Fibroblast of skin of abdomen (primary cell): ENCODE measurements at regions not wholly inside any gene's neighbourhood (a gene's known extent, or its start where the extent isn't known, plus 50 kb on each side); places are given as distances from the start of the nearest gene placed in this dataset.
"Not testable (repeated sequence)": the region's sequence is repeated elsewhere in the genome, so short reads cannot be mapped to it uniquely, and the experiment has no call there.

Experiments
- DNase-seq: peaks from one replicate; pipeline ENCODE4 v3.0.0-alpha.2; 2013

- not testable (repeated sequence) for DNase-seq
Measured at GRCh38 chr21:14008436-14008835, 202.3 kb downstream of the LIPI start.

GRCh38 chr21:14008006-14008405 lies 202.7 kb downstream of the LIPI start:
- DNase-seq, result not testable (repeated sequence)

DNA sequence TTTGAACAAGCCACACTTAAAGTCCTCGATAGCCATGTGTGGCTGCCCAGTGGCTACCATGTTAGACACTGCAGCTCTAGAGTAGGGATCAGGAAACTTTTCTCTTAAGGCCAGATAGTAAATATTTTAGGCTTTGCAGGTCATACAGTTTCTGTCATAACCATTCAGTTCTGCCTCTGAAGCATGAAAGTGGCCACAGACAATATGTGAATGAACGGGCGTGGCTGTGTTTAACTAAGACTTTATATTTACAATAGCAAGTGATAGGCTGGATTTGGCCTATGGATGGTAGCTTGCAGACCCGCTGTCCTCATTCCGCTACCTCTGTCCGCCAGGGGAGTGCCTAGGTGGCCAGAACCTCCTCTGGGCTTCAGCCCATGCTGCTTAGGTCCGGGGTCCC lies 204.6 kb downstream of the LIPI start:
- not testable (repeated sequence) for DNase-seq

GRCh38 chr21:13986996-13987958 lies 223.5 kb downstream of the LIPI start:
- not testable (repeated sequence) for DNase-seq

GRCh38 chr21:13985865-13986863 lies 224.6 kb downstream of the LIPI start:
- not testable (repeated sequence) for DNase-seq

DNA sequence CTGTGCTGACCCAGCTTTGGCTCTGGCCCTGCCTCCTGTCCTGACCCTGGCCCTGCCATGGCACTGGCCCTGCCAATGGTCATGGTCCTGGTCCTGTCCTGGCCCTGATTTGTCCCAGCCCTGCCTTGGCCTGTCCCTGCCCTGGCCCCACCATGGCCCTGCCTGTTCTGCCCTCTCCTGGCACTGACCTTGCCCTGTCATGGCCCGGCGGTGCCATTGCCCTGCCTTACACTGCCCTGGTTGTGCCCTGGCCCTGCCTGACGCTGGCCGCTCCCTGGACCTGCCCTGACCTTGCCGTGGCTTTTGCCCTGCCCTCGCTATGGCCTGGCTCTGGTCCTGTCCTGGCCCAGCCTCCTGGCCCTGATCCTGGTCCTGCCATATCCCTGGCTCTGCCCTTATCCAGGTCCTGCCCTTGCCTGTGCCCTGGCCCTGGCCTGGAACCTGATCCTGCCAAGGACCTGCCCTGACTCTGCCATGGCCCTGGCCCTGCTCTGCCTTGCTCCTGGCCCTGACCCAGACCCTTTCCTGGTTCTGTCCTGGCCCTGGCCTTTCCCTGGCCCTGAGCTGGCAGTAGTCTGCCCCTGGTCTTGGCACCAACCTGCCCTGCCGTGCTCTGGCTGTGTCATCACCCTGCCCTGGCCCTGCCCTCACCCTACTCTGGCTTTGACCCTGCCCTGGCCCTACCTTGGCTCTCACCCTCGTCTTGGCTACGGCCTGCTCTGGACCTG lies 225.5 kb downstream of the LIPI start:
- DNase-seq, result not testable (repeated sequence)

DNA sequence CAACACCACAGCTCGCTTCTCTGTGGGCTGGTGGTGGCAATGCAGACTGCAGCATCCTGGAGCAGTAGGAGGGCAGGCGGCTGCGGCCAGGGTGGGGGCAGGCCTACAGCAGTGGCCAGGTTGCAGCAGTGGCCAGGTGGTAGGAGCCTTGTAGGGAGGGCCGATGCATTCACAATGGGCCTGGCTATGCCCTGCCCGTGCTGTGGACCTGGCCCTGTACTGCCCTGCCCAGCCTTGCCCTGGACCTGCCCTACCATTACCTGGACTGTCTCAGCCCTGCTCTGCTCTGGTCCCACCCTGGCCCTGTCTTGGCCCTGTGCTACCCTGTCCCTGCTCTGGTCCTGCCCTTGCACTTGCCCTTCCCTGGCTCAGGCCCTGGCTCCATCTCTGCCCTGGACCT lies 226.0 kb downstream of the LIPI start:
- DNase-seq, result not testable (repeated sequence)

GRCh38 chr21:13981176-13982087 lies 229.3 kb downstream of the LIPI start:
- DNase-seq, result not testable (repeated sequence)

DNA sequence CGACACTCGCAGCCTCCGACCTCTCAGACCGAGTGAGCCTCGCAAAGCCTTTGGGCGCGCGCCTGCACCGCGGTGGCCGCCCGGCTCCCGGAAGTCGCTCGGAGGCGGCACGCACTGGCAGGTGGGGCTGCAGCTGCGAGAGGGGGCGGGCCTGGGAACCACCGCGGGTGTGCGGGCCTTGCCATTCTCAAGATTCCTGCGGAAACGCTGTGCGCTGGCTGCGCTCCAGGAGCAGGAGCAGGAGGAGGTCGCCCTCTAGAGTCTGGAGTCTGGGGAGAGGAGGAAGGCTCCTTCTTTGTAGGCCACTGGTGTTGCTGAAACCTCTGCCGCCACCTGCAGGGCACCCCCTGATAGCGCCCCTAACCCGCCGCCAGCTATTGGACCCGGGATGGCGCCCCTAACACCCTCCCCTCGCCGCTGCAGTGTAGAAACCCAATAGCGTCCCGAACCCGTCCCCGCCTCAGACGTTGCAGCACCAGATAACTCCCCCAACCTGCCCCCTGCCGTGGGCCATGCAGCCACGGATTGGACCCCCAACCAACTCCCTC lies 230.6 kb downstream of the LIPI start:
- DNase-seq, result not testable (repeated sequence)

DNA sequence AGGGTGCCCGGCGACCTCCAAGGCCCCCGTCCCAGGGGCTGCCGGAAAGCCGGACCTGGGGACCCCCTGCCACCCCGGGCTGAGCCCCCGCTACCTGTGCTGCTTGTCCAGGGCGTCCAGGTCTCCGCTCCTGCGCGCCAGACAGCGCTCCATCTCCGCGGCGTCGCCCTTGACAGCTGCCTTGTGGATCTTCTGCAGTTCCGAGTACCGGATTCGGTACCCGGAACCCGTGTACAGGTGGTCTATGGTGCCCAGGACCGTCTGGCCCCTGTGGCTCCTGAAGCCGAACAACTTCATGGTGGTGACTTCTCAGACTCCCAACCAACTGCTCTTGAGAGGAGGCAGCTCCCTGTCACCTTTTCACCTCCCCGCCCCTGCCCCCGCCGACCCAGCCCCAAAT lies 231.1 kb downstream of the LIPI start:
- DNase-seq, result not testable (repeated sequence)

DNA sequence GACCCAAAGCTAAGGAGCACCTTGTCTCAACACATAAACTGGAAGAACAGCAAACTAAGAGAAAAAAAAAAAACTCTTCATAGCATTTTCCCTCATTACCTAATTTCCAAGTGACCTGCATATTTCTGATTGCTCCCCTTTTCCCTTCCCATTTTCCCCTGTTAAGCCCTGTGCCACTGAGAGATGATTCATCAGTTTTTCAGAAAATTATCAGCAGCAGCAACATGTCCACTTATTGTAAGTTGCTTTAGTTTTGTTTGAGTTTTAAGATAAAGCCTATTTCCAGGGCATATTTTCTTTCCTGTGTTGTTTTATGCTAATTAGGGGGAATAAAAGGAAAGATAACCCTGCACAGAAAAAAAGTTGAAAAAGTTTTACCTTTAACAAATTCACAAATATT lies 236.2 kb downstream of the LIPI start:
- DNase-seq, result not testable (repeated sequence)

DNA sequence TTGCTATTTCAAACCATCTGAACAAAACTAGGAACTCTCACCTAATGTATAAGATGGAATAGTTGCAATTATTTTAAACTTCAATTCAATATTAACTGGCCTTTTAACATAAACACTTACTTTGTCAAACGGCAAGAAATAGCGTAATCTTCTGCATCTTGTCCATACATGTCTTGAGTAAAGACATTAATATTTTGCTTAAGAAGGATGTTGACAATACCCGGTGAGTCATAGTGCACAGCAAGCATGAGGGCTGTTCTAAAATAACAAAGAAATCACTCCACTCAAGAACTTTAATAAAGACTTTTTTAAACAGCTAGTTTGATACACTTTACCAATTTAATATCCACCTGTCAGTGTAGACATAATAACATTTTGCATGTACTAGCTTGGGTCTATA lies 240.9 kb downstream of the LIPI start:
- not testable (repeated sequence) for DNase-seq

GRCh38 chr21:13969002-13969401 lies 241.8 kb downstream of the LIPI start:
- not testable (repeated sequence) for DNase-seq

DNA sequence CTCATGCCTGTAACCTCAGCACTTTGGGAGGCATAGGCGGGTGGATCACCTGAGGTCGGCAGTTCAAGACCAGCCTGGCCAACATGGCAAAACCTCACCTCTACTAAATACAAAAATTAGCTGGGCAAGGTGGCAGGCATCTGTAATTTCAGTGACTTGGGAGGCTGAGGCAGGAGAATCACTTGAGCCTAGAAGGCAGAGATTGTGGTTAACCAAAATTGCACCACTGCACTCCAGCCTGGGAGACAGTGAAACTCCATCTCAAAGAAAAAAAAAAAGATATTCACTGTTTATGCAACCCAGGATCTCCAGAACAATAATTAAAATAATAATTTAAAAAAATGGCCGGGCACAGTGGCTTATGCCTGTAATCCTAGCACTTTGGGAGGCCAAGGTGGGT lies 247.5 kb downstream of the LIPI start:
- DNase-seq, result not testable (repeated sequence)

DNA sequence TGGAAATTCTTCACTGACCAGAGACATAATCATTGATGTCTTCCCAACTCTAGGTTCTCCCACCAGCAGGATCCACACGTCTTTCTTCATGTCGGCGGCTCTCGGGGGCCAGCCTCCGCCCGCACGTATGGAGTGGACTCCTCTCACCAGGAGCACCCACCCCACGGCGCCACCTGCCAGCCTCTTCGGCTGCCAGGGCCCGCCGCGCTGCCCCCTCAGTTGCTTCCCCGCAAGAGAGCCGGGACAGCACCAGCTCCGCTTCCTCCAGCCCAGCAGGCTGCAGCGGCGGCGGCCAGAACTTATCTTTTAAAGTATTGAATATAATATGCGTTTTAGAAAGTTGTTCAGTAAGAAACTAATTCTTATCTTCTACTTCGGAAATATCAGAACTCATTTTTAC lies 273.5 kb downstream of the LIPI start:
- no peak for DNase-seq

- DNase-seq, result not testable (repeated sequence)
Measured at GRCh38 chr21:13936033-13936937, 274.5 kb downstream of the LIPI start.

- DNase-seq, result not testable (repeated sequence)
Measured at GRCh38 chr21:13935396-13936032, 275.2 kb downstream of the LIPI start.

GRCh38 chr21:13934887-13935342 lies 275.8 kb downstream of the LIPI start:
- DNase-seq, result not testable (repeated sequence)

DNA sequence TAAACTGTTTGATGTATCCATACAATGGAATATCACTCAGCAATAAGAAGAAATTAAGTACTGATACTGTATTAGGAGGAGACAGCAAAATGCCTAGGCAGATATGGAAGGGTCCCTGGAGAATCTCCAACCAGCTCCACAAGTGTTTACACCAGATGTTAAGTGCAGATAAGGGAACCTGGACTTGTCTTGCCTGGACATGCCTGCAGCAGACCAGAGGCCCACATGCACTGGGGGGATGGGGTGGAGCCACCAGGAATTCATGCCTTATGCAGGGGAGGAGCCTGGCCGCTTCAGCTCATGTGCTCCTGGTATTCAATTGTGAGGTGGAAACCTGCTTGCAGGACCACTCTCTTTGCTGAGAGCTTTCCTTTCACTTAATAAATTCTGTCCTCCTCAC lies 287.6 kb downstream of the LIPI start:
- DNase-seq, result not testable (repeated sequence)
